ENCODE measurements at regions not wholly inside any gene's neighbourhood (a gene's known extent, or its start where the extent isn't known, plus 50 kb on each side); places are given as distances from the start of the nearest gene placed in this dataset.

DNA sequence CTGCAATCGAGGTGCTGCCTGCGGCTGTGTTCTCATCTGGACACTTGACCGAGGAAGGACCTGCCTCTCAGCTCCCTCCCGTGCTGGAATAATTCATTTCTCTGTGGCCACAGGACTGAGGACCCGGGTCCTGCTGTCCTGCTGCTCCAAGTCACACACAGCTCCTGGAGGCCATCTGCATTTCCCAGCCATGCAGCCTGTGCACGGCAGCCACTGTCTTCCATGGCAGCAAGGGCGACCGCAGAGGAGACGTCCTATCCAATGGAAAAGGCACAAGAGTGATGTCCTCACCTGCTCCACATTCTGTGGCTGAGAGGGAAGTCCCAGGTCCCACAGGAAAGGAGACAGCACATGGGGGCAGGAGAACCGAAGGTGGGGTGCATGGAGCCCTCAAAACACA is 495.8 kb downstream of the BRD1 start:
- TF ChIP-seq, protein P1, sequence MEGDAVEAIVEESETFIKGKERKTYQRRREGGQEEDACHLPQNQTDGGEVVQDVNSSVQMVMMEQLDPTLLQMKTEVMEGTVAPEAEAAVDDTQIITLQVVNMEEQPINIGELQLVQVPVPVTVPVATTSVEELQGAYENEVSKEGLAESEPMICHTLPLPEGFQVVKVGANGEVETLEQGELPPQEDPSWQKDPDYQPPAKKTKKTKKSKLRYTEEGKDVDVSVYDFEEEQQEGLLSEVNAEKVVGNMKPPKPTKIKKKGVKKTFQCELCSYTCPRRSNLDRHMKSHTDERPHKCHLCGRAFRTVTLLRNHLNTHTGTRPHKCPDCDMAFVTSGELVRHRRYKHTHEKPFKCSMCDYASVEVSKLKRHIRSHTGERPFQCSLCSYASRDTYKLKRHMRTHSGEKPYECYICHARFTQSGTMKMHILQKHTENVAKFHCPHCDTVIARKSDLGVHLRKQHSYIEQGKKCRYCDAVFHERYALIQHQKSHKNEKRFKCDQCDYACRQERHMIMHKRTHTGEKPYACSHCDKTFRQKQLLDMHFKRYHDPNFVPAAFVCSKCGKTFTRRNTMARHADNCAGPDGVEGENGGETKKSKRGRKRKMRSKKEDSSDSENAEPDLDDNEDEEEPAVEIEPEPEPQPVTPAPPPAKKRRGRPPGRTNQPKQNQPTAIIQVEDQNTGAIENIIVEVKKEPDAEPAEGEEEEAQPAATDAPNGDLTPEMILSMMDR (tag by site-specific recombination; IDR thresholded peaks at IDR 0.05) = no peak
- no peak for TF ChIP-seq MZF1 (tag by site-specific recombination; IDR thresholded peaks at IDR 0.05; ENCODE audit: borderline replicate concordance)
- TF ChIP-seq, protein P2, sequence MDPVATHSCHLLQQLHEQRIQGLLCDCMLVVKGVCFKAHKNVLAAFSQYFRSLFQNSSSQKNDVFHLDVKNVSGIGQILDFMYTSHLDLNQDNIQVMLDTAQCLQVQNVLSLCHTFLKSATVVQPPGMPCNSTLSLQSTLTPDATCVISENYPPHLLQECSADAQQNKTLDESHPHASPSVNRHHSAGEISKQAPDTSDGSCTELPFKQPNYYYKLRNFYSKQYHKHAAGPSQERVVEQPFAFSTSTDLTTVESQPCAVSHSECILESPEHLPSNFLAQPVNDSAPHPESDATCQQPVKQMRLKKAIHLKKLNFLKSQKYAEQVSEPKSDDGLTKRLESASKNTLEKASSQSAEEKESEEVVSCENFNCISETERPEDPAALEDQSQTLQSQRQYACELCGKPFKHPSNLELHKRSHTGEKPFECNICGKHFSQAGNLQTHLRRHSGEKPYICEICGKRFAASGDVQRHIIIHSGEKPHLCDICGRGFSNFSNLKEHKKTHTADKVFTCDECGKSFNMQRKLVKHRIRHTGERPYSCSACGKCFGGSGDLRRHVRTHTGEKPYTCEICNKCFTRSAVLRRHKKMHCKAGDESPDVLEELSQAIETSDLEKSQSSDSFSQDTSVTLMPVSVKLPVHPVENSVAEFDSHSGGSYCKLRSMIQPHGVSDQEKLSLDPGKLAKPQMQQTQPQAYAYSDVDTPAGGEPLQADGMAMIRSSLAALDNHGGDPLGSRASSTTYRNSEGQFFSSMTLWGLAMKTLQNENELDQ (tag by site-specific recombination; IDR thresholded peaks at IDR 0.05; ENCODE audit: low read depth) = no peak
- TF ChIP-seq ZNF416 (tag by site-specific recombination; IDR thresholded peaks at IDR 0.05) = no peak
- no peak for TF ChIP-seq ZNF302 (tag by site-specific recombination; IDR thresholded peaks at IDR 0.05; ENCODE audit: low read depth)
- TF ChIP-seq, protein P3, sequence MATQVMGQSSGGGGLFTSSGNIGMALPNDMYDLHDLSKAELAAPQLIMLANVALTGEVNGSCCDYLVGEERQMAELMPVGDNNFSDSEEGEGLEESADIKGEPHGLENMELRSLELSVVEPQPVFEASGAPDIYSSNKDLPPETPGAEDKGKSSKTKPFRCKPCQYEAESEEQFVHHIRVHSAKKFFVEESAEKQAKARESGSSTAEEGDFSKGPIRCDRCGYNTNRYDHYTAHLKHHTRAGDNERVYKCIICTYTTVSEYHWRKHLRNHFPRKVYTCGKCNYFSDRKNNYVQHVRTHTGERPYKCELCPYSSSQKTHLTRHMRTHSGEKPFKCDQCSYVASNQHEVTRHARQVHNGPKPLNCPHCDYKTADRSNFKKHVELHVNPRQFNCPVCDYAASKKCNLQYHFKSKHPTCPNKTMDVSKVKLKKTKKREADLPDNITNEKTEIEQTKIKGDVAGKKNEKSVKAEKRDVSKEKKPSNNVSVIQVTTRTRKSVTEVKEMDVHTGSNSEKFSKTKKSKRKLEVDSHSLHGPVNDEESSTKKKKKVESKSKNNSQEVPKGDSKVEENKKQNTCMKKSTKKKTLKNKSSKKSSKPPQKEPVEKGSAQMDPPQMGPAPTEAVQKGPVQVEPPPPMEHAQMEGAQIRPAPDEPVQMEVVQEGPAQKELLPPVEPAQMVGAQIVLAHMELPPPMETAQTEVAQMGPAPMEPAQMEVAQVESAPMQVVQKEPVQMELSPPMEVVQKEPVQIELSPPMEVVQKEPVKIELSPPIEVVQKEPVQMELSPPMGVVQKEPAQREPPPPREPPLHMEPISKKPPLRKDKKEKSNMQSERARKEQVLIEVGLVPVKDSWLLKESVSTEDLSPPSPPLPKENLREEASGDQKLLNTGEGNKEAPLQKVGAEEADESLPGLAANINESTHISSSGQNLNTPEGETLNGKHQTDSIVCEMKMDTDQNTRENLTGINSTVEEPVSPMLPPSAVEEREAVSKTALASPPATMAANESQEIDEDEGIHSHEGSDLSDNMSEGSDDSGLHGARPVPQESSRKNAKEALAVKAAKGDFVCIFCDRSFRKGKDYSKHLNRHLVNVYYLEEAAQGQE (tag by site-specific recombination; IDR thresholded peaks at IDR 0.05) = no peak
- no peak for TF ChIP-seq SCRT1 (tag by site-specific recombination; IDR thresholded peaks at IDR 0.05; ENCODE audit: borderline replicate concordance)
- no peak for TF ChIP-seq ZNF140 (tag by site-specific recombination; IDR thresholded peaks at IDR 0.05)
- no peak for TF ChIP-seq HOXA7 (CRISPR knock-in tag; IDR thresholded peaks at IDR 0.05; ENCODE audit: borderline replicate concordance)
- no peak for TF ChIP-seq MYNN (tag by site-specific recombination; IDR thresholded peaks at IDR 0.05; ENCODE audit: borderline replicate concordance)
- no peak for TF ChIP-seq ZNF274 (IDR thresholded peaks at IDR 0.05; ENCODE audit: low read length)
- no peak for TF ChIP-seq ZNF274 (tag by site-specific recombination; IDR thresholded peaks at IDR 0.05; ENCODE audit: borderline replicate concordance)
- TF ChIP-seq, protein P4, sequence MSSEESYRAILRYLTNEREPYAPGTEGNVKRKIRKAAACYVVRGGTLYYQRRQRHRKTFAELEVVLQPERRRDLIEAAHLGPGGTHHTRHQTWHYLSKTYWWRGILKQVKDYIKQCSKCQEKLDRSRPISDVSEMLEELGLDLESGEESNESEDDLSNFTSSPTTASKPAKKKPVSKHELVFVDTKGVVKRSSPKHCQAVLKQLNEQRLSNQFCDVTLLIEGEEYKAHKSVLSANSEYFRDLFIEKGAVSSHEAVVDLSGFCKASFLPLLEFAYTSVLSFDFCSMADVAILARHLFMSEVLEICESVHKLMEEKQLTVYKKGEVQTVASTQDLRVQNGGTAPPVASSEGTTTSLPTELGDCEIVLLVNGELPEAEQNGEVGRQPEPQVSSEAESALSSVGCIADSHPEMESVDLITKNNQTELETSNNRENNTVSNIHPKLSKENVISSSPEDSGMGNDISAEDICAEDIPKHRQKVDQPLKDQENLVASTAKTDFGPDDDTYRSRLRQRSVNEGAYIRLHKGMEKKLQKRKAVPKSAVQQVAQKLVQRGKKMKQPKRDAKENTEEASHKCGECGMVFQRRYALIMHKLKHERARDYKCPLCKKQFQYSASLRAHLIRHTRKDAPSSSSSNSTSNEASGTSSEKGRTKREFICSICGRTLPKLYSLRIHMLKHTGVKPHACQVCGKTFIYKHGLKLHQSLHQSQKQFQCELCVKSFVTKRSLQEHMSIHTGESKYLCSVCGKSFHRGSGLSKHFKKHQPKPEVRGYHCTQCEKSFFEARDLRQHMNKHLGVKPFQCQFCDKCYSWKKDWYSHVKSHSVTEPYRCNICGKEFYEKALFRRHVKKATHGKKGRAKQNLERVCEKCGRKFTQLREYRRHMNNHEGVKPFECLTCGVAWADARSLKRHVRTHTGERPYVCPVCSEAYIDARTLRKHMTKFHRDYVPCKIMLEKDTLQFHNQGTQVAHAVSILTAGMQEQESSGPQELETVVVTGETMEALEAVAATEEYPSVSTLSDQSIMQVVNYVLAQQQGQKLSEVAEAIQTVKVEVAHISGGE (tag by site-specific recombination; conservative IDR thresholded peaks at IDR 0.05; ENCODE audit: low read depth) = no peak
